ENCODE measurements at regions not wholly inside any gene's neighbourhood (a gene's known extent, or its start where the extent isn't known, plus 50 kb on each side); places are given as distances from the start of the nearest gene placed in this dataset.

- no peak for TF ChIP-seq POLR2A (IDR thresholded peaks at IDR 0.05; ENCODE audit: borderline replicate concordance, extremely low read depth, insufficient read depth, insufficient read length)
- no peak for TF ChIP-seq TCF7L2 (IDR thresholded peaks at IDR 0.05; ENCODE audit: borderline replicate concordance, extremely low read depth, insufficient read depth, insufficient read length)
- TF ChIP-seq SP1 (IDR thresholded peaks at IDR 0.05; ENCODE audit: low read depth): no peak
- no peak for TF ChIP-seq CTCF (IDR thresholded peaks at IDR 0.05 in 2 of 3, conservative IDR thresholded peaks at IDR 0.05 in 1 of 3; ENCODE audit: borderline replicate concordance in 1 of 3, insufficient read depth in 1 of 3, low read depth in 2 of 3, low read length in 2 of 3)
- TF ChIP-seq POLR2AphosphoS5 (IDR thresholded peaks at IDR 0.05; ENCODE audit: low read depth, low read length): no peak
- TF ChIP-seq EGR1 (IDR thresholded peaks at IDR 0.05; ENCODE audit: low read depth): no peak
- TF ChIP-seq EZH2 (IDR thresholded peaks at IDR 0.05): no peak
- no peak for TF ChIP-seq YY1 (IDR thresholded peaks at IDR 0.05; ENCODE audit: extremely low read depth, insufficient replicate concordance, low read depth, low read length)
- no peak for TF ChIP-seq SIN3A (IDR thresholded peaks at IDR 0.05; ENCODE audit: low read depth)
Measured at GRCh38 chr1:234961456-234962339, 166.9 kb downstream of the TOMM20 start.
